K562 (cell line): ENCODE measurements at regions not wholly inside any gene's neighbourhood (a gene's known extent, or its start where the extent isn't known, plus 50 kb on each side); places are given as distances from the start of the nearest gene placed in this dataset.

ENCODE experiments used
- ATAC-seq: fragments of 200-7000 bp; cut with Tn5 transposase; 3 replicates; pipeline ENCODE4 v1.9.1; 2020; ENCODE audit warnings: moderate library complexity
- BruUV-seq: library from RNA; stranded (reverse); fragments of 400-500 nt; replicated peaks from 2 replicates; lab custom pipeline; 2021; lab: Mats Ljungman, UMichigan
- CTCF ChIA-PET: fragments of 300-600 bp; formaldehyde crosslinking; extraction: SDS; loops from one replicate; lab custom pipeline; 2021; ENCODE audit warnings: low intra/inter-chr PET ratio; lab: Yijun Ruan, JAX
- POLR2A ChIA-PET: fragments of 300-600, 350-650 bp; sonication (Branson Sonifier 250); formaldehyde crosslinking; extraction: SDS; loops from one replicate; lab custom pipeline; 2021; ENCODE audit warnings: antibody characterized with exemption, inconsistent platforms; lab: Yijun Ruan, JAX
- DNase-seq, 4 experiments: peaks; one replicate each; pipeline versions ENCODE4 v3.0.0 to v3.0.0-alpha.2; 2011 to 2018; ENCODE audit warnings: low spot score in 3 of 4, mixed read lengths in 3 of 4; ENCODE audit errors: extremely low read depth in 1 of 4
- FAIRE-seq: peaks from 2 replicates; lab custom pipeline; 2011; peaks lifted over from hg19 to GRCh38; lab: Jason Lieb, UNC
- H2AFZ ChIP-seq: 2 replicates; pipeline ENCODE4 v1.6.0; 2011; ENCODE audit warnings: low read depth, low read length, control low read depth, inconsistent platforms
- H3K27ac ChIP-seq: fragments of 200-600 bp; 3 replicates; pipeline ENCODE4 v1.8.0; 2011; ENCODE audit warnings: low read depth, mild to moderate bottlenecking, control low read depth, inconsistent platforms, low read length, moderate library complexity, mixed read lengths; ENCODE audit errors: extremely low read depth
- H3K27me3 ChIP-seq, 2 experiments: fragments of 300-600 bp in 1 of 2; 2 replicates in 1 of 2; 3 replicates in 1 of 2; pipeline versions ENCODE4 v1.6.0 to v1.8.0; 2011; ENCODE audit warnings: inconsistent platforms in 2 of 2, low read length in 2 of 2, mild to moderate bottlenecking in 1 of 2, mixed read lengths in 1 of 2, moderate library complexity in 1 of 2; ENCODE audit not compliant: control insufficient read depth in 2 of 2, insufficient read depth in 2 of 2
- H3K36me3 ChIP-seq: fragments of 300-600 bp; 3 replicates; pipeline ENCODE4 v1.8.0; 2011; ENCODE audit warnings: mild to moderate bottlenecking, low read length, inconsistent platforms; ENCODE audit not compliant: control insufficient read depth, insufficient read depth
- H3K4me1 ChIP-seq, 2 experiments: fragments of 200-600 bp in 1 of 2; replicated peaks in 1 of 2; 2 replicates in 1 of 2; 3 replicates in 1 of 2; pipeline versions ENCODE4 v1.5.1 to v1.8.0; 2011; ENCODE audit warnings: inconsistent platforms in 2 of 2, low read length in 2 of 2, mild to moderate bottlenecking in 1 of 2, mixed read lengths in 1 of 2, moderate library complexity in 1 of 2; ENCODE audit not compliant: control insufficient read depth in 2 of 2, insufficient read depth in 2 of 2
- H3K4me2 ChIP-seq: 2 replicates; pipeline ENCODE4 v1.6.1; 2011; ENCODE audit warnings: low read length, control low read depth, inconsistent platforms, mixed read lengths; ENCODE audit not compliant: insufficient read depth
- H3K4me3 ChIP-seq: fragments of 200-600 bp; sonication (generic), shearing (Covaris generic); 2 replicates; pipeline ENCODE4 v1.5.1; 2016; ENCODE audit warnings: control low read depth, inconsistent platforms
- H3K79me2 ChIP-seq: fragments of 200-600 bp; 3 replicates; pipeline ENCODE4 v1.8.0; 2011; ENCODE audit warnings: low read length, inconsistent platforms; ENCODE audit not compliant: control insufficient read depth, insufficient read depth
- H3K9ac ChIP-seq, 2 experiments: 2 replicates each; pipeline versions ENCODE4 v1.6.0 to v1.6.1; 2011; ENCODE audit warnings: low read depth in 2 of 2, low read length in 2 of 2, control low read depth in 1 of 2, inconsistent platforms in 1 of 2, mild to moderate bottlenecking in 1 of 2, mixed read lengths in 1 of 2; ENCODE audit not compliant: insufficient read depth in 1 of 2
- H3K9me1 ChIP-seq: one replicate; pipeline ENCODE4 v1.6.0; 2011; ENCODE audit warnings: inconsistent platforms, mild to moderate bottlenecking, low read length, moderate library complexity; ENCODE audit not compliant: control insufficient read depth, insufficient read depth
- H3K9me3 ChIP-seq: replicated peaks from 2 replicates; pipeline ENCODE4 v1.5.1; 2011; ENCODE audit warnings: low read depth, low read length, inconsistent platforms; ENCODE audit not compliant: control insufficient read depth, insufficient read depth
- H4K20me1 ChIP-seq: replicated peaks from 2 replicates; pipeline ENCODE4 v1.6.1; 2011; ENCODE audit warnings: low read length, inconsistent platforms, mixed read lengths; ENCODE audit not compliant: control insufficient read depth, insufficient read depth
- BMI1 ChIP-seq: fragments of 150-350 bp; IDR thresholded peaks from 2 replicates; pipeline ENCODE4 v1.6.1; 2014; ENCODE audit warnings: low read length
- CBX2 ChIP-seq: fragments of 200-600 bp; sonication (generic); IDR thresholded peaks from one replicate; pipeline ENCODE4 v1.6.1; 2012; ENCODE audit warnings: mild to moderate bottlenecking, low read length, inconsistent platforms; ENCODE audit not compliant: insufficient read depth, poor library complexity, severe bottlenecking
- ETV5 ChIP-seq: sonication (generic); formaldehyde crosslinking; IDR thresholded peaks from 2 replicates; pipeline ENCODE4 v1.4.0; 2020; ENCODE audit warnings: low read depth, mild to moderate bottlenecking, missing genetic modification reagents
- JUNB ChIP-seq: fragments of 450-650 bp; formaldehyde crosslinking; conservative IDR thresholded peaks from 2 replicates; pipeline ENCODE4 v1.4.0; 2020; ENCODE audit warnings: mild to moderate bottlenecking
- SMARCC2 ChIP-seq: fragments of 450-650 bp; IDR thresholded peaks from 2 replicates; pipeline ENCODE4 v1.6.1; 2017; ENCODE audit warnings: antibody characterized with exemption, moderate library complexity, mild to moderate bottlenecking, low read depth
- STAG1 ChIP-seq: sonication (generic); formaldehyde crosslinking; IDR thresholded peaks from 2 replicates; pipeline ENCODE4 v1.5.0; 2020; ENCODE audit warnings: missing genetic modification reagents, borderline replicate concordance
- TAF7 ChIP-seq: fragments of 450-650 bp; IDR thresholded peaks from 2 replicates; pipeline ENCODE4 v1.6.1; 2016; ENCODE audit warnings: missing genetic modification characterization, missing compliant biosample characterization
- TCF15 ChIP-seq: fragments of 250-450 bp; sonication (Bioruptor Pico); IDR thresholded peaks from 2 replicates; pipeline ENCODE4 v1.8.0; 2022; ENCODE audit warnings: moderate library complexity, mild to moderate bottlenecking, inconsistent platforms
- XRCC5 ChIP-seq: fragments of 200-400 bp; formaldehyde crosslinking; IDR thresholded peaks from 2 replicates; pipeline ENCODE4 v1.6.1; 2017; ENCODE audit warnings: low read depth, mild to moderate bottlenecking, low read length
- ZNF175 ChIP-seq: fragments of 200-800 bp; sonication (Bioruptor generic); IDR thresholded peaks from 2 replicates; pipeline ENCODE4 v1.6.1; 2016; ENCODE audit warnings: low read depth, mild to moderate bottlenecking, missing genetic modification characterization, missing compliant biosample characterization
- ZNF518B ChIP-seq: fragments of 250-450 bp; sonication (Bioruptor Pico); IDR thresholded peaks from 2 replicates; pipeline ENCODE4 v1.5.0; 2021; ENCODE audit warnings: mild to moderate bottlenecking, moderate library complexity
- WGBS: fragments of 100-300 bp; shearing (Covaris generic); methylation state at CpG from one replicate; pipeline ENCODE4 v1.1.6; 2016; ENCODE audit warnings: low coverage, mixed read lengths; ENCODE audit not compliant: insufficient coverage; ENCODE audit errors: missing lambda C conversion rate; 5-methylcytosine and 5-hydroxymethylcytosine counted together
- in situ Hi-C: fragments of 300-500 bp; cut with MboI; formaldehyde crosslinking; loops from 4 replicates; pipeline ENCODE4 v1.15.0; 2018; ENCODE audit warnings: inconsistent platforms, mixed read lengths
- intact Hi-C: fragments of 100-400 bp; cut with micrococcal nuclease; formaldehyde crosslinking; loops from 2 replicates; pipeline ENCODE4 v1.14.2; 2022
- TF ChIP-seq, protein P1 (sequence below): fragments of 450-650 bp; IDR thresholded peaks from 2 replicates; pipeline ENCODE4 v1.6.1; 2016
- TF ChIP-seq, protein P2 (sequence below), 2 experiments: fragments of 450-650 bp; IDR thresholded peaks; 2 replicates each; pipeline ENCODE4 v1.6.1; 2016
- TF ChIP-seq, protein P3 (sequence below): fragments of 250-450 bp; sonication (Bioruptor Pico); IDR thresholded peaks from 2 replicates; pipeline ENCODE4 v1.4.0; 2020; ENCODE audit warnings: borderline replicate concordance

DNA sequence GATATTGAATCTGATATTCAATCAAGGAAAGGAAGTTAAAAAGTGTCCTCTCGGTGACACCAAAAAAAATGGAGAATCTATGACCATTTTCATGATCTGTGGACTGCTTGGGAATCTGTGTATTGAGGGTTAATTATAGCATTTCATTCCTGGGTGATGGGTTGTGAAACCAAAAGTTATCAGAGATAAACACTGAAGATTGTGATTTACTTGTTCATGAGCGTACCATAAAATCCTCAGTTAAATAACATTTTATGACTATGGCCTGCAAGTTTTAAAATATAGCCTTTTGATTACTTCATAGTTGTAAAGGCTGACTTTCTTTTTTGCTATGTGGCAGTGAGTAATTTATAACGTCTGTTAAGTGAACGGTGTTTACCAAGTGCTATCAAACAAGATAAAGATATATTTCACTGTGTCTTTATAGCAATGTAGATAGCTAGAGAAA lies 267.9 kb upstream of the SEMA6A start (continued):
- no peak for TF ChIP-seq TCF15 (CRISPR knock-in tag)
- TF ChIP-seq, protein P1, sequence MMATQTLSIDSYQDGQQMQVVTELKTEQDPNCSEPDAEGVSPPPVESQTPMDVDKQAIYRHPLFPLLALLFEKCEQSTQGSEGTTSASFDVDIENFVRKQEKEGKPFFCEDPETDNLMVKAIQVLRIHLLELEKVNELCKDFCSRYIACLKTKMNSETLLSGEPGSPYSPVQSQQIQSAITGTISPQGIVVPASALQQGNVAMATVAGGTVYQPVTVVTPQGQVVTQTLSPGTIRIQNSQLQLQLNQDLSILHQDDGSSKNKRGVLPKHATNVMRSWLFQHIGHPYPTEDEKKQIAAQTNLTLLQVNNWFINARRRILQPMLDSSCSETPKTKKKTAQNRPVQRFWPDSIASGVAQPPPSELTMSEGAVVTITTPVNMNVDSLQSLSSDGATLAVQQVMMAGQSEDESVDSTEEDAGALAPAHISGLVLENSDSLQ, result no peak
- no peak for TF ChIP-seq TAF7 (tag)
- TF ChIP-seq, protein P2, sequence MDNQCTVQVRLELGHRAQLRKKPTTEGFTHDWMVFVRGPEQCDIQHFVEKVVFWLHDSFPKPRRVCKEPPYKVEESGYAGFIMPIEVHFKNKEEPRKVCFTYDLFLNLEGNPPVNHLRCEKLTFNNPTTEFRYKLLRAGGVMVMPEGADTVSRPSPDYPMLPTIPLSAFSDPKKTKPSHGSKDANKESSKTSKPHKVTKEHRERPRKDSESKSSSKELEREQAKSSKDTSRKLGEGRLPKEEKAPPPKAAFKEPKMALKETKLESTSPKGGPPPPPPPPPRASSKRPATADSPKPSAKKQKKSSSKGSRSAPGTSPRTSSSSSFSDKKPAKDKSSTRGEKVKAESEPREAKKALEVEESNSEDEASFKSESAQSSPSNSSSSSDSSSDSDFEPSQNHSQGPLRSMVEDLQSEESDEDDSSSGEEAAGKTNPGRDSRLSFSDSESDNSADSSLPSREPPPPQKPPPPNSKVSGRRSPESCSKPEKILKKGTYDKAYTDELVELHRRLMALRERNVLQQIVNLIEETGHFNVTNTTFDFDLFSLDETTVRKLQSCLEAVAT (IDR thresholded peaks at IDR 0.05), result no peak
- TF ChIP-seq BMI1, result no peak
- no peak for TF ChIP-seq XRCC5

DNA sequence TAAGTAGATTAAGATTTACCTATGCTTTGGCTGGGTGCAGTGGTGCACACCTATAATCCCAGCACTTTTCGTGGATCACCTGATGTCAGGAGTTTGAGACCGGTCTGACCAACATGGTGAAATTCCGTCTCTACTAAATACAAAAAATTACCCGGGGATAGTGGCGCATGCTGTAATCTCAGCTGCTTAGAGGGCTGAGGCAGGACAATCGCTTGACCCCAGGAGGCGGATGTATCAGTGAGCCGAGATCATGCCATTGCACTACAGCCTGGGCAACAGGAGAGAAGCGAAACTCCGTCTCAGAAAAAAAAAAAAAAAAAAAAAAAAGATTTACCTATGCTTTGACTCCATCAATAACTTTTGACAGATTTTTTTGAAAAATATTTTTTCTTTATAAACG lies 267.1 kb upstream of the SEMA6A start:
- no TSS peak for BruUV-seq
- ChIA-PET POLR2A (no interaction called here), CTCF (no interaction called here)
- Histone ChIP-seq H4K20me1 (no peaks in the 10 kb centered on the region), H3K9ac (no peak overlapping the region), H3K27ac (no peak overlapping the region), H3K4me3 (no peak overlapping the region), H3K79me2 (no peaks in the 10 kb centered on the region), H3K4me2 (no peak overlapping the region), H2AFZ (no peak overlapping the region), H3K9me3 (no peaks in the 10 kb centered on the region), H3K27me3 (no peaks in the 10 kb centered on the region; a peak in 1 of 5 replicates), H3K36me3 (no peaks in the 10 kb centered on the region), H3K9me1 (no peaks in the 10 kb centered on the region), H3K4me1 (no peaks in the 10 kb centered on the region)
- intact Hi-C loops, result no loop called here
- in situ Hi-C loops, result no loop called here
- FAIRE-seq (no peak), ATAC-seq (no peak), DNase-seq (no peak)
- 8% methylated on average over 9 of the region's 11 CpGs for WGBS
- TF ChIP-seq, protein P3, sequence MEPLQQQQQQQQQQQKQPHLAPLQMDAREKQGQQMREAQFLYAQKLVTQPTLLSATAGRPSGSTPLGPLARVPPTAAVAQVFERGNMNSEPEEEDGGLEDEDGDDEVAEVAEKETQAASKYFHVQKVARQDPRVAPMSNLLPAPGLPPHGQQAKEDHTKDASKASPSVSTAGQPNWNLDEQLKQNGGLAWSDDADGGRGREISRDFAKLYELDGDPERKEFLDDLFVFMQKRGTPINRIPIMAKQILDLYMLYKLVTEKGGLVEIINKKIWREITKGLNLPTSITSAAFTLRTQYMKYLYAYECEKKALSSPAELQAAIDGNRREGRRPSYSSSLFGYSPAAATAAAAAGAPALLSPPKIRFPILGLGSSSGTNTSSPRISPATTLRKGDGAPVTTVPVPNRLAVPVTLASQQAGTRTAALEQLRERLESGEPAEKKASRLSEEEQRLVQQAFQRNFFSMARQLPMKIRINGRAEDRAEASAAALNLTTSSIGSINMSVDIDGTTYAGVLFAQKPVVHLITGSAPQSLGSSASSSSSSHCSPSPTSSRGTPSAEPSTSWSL (CRISPR knock-in tag), result no peak
- TF ChIP-seq ZNF518B, result no peak
- no peak for TF ChIP-seq JUNB (CRISPR knock-in tag)
- TF ChIP-seq ZNF175 (CRISPR knock-in tag), result no peak
- no peak for TF ChIP-seq ETV5 (CRISPR knock-in tag)
- no peak for TF ChIP-seq SMARCC2
- TF ChIP-seq STAG1 (CRISPR knock-in tag), result no peak
- TF ChIP-seq CBX2, result no peak
